Uterus (tissue), 3 donors: ENCODE measurements at regions not wholly inside any gene's neighbourhood (a gene's known extent, or its start where the extent isn't known, plus 50 kb on each side); places are given as distances from the start of the nearest gene placed in this dataset.

Experiments used
- DNase-seq, 2 donors: peaks; one replicate each; pipeline ENCODE4 v3.0.0-alpha.2; 2019 to 2020
- H3K27ac ChIP-seq, 2 donors: fragments of 200-600 bp; sonication (generic); 1 replicate in 1 of 2; 2 replicates in 1 of 2; pipeline ENCODE4 v1.5.1; 2016 to 2018
- H3K27me3 ChIP-seq, 2 donors: fragments of 200-600 bp; sonication (generic); one replicate each; pipeline ENCODE4 v1.5.1; 2018 to 2019; ENCODE audit warnings: control low read depth in 1 of 2
- H3K36me3 ChIP-seq, 2 donors: fragments of 200-600 bp; sonication (generic); one replicate each; pipeline ENCODE4 v1.5.1; 2019; ENCODE audit warnings: control low read depth in 1 of 2
- H3K4me1 ChIP-seq, 2 donors: fragments of 200-600 bp; sonication (generic); one replicate each; pipeline ENCODE4 v1.5.1; 2018 to 2019; ENCODE audit warnings: control low read depth in 1 of 2
- H3K4me3 ChIP-seq, 2 donors: fragments of 200-600 bp; sonication (generic); 1 replicate in 1 of 2; 2 replicates in 1 of 2; pipeline ENCODE4 v1.5.1; 2018 to 2019; ENCODE audit warnings: mild to moderate bottlenecking in 1 of 2
- H3K9me3 ChIP-seq, 2 donors: fragments of 200-600 bp; sonication (generic); one replicate each; pipeline ENCODE4 v1.5.1; 2019; ENCODE audit warnings: control low read depth in 1 of 2
- POLR2A ChIP-seq, 2 donors: fragments of 450-650 bp; IDR thresholded peaks; one replicate each; pipeline ENCODE4 v1.6.1; 2016; ENCODE audit warnings: antibody characterized with exemption in 2 of 2, mild to moderate bottlenecking in 1 of 2, moderate library complexity in 1 of 2
- intact Hi-C: fragments of 100-400 bp; cut with DNase I; formaldehyde crosslinking; loops from one replicate; pipeline ENCODE4 v1.15.1; 2023; ENCODE audit warnings: low total_unique reads
- TF ChIP-seq, protein P1 (sequence below), 4 experiments: fragments of 200-600 bp in 2 of 4; fragments of 450-650 bp in 2 of 4; sonication (generic) in 2 of 4; IDR thresholded peaks; one replicate each; pipeline ENCODE4 v1.5.1; 2016 to 2019; ENCODE audit warnings: antibody characterized with exemption in 4 of 4, mild to moderate bottlenecking in 2 of 4, moderate library complexity in 1 of 4
- donor health status: DM: yes; HTN: yes; CAD: no.

- H3K27me3 ChIP-seq = no peaks in the 10 kb centered on the region
- no peaks in the 10 kb centered on the region for H3K36me3 ChIP-seq
- H3K27ac ChIP-seq = no peak overlapping the region
- H3K4me3 ChIP-seq = no peak overlapping the region
- intact Hi-C loops = no loop called here
- H3K4me1 ChIP-seq = no peaks in the 10 kb centered on the region
- DNase-seq = no peak
- TF ChIP-seq, protein P1, sequence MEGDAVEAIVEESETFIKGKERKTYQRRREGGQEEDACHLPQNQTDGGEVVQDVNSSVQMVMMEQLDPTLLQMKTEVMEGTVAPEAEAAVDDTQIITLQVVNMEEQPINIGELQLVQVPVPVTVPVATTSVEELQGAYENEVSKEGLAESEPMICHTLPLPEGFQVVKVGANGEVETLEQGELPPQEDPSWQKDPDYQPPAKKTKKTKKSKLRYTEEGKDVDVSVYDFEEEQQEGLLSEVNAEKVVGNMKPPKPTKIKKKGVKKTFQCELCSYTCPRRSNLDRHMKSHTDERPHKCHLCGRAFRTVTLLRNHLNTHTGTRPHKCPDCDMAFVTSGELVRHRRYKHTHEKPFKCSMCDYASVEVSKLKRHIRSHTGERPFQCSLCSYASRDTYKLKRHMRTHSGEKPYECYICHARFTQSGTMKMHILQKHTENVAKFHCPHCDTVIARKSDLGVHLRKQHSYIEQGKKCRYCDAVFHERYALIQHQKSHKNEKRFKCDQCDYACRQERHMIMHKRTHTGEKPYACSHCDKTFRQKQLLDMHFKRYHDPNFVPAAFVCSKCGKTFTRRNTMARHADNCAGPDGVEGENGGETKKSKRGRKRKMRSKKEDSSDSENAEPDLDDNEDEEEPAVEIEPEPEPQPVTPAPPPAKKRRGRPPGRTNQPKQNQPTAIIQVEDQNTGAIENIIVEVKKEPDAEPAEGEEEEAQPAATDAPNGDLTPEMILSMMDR (IDR thresholded peaks at IDR 0.05) = no peak
- TF ChIP-seq POLR2A (IDR thresholded peaks at IDR 0.05) = no peak
- no peaks in the 10 kb centered on the region for H3K9me3 ChIP-seq
Measured at GRCh38 chr4:30600246-30601017, 119.7 kb upstream of the PCDH7 start.

GRCh38 chr4:30601070-30601865 lies 118.9 kb upstream of the PCDH7 start:
- H3K4me3 ChIP-seq = no peak overlapping the region
- DNase-seq = no peak
- H3K27ac ChIP-seq = no peak overlapping the region
- no peaks in the 10 kb centered on the region for H3K9me3 ChIP-seq
- H3K27me3 ChIP-seq = no peaks in the 10 kb centered on the region
- TF ChIP-seq, protein P1 (IDR thresholded peaks at IDR 0.05) = no peak
- no peak for TF ChIP-seq POLR2A (IDR thresholded peaks at IDR 0.05)
- no peaks in the 10 kb centered on the region for H3K36me3 ChIP-seq
- intact Hi-C loops = no loop called here
- no peaks in the 10 kb centered on the region for H3K4me1 ChIP-seq

DNA sequence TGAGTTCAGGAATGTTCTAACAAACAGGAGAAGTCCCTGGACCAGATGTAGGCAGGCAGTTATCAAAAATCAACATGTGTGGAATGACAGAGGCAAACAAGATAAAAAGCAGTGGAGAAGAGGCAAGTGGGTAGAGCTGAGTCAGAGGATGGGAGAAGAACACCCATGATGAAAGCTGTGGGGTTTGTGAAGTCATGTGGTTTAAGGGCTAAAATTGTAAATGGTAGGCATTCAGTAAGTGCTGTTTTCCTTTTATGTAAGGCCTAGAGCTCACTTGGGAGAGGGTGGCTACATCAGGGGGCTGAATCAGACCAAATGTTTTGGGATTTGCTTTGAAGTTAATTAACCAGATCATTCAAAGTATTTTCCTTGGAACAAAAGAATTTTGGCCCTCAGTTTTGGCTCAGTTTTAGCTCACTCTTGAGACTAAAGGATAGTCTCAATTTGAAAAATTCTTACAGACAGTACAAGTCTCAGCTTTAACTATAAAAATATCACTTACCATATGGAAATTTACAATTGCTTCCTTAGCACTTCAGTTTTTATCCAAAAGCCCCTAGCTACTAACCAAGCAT lies 114.5 kb upstream of the PCDH7 start:
- H3K27ac ChIP-seq = no peak overlapping the region
- H3K9me3 ChIP-seq = no peaks in the 10 kb centered on the region
- no peaks in the 10 kb centered on the region for H3K27me3 ChIP-seq
- intact Hi-C loops = no loop called here
- no peak overlapping the region for H3K4me3 ChIP-seq
- no peaks in the 10 kb centered on the region for H3K36me3 ChIP-seq
- H3K4me1 ChIP-seq = no peaks in the 10 kb centered on the region
- TF ChIP-seq, protein P1 (IDR thresholded peaks at IDR 0.05) = no peak
- TF ChIP-seq POLR2A (IDR thresholded peaks at IDR 0.05) = no peak
- DNase-seq = no peak

GRCh38 chr4:30610361-30610760 lies 109.8 kb upstream of the PCDH7 start:
- no peak for TF ChIP-seq POLR2A (IDR thresholded peaks at IDR 0.05)
- TF ChIP-seq, protein P1 (IDR thresholded peaks at IDR 0.05) = no peak

DNA sequence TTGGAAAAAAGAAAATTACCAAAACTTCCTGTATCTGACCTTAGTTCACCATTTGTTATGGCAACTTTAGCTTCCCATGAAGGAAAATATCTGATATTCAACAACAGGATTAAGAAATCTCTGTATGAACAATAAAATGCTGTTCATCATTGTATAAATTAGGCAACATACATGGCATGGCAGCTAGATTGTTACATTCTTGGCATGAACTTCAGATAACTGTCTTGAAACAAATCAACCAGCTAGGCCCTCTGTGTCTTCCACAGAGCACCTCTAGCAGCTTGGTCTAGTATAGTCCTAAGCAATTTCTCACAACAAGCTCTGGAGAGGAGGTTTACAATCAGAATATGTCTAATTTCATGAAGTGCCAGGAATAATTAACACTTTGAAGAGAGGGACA lies 105.4 kb upstream of the PCDH7 start:
- intact Hi-C loops = no loop called here

More at GRCh38 chr4:30610361-30610760, 109.8 kb upstream of the PCDH7 start:
- no peaks in the 10 kb centered on the region for H3K9me3 ChIP-seq
- no peaks in the 10 kb centered on the region for H3K4me1 ChIP-seq
- no peaks in the 10 kb centered on the region for H3K27me3 ChIP-seq
- H3K27ac ChIP-seq = no peak overlapping the region
- no peak overlapping the region for H3K4me3 ChIP-seq
- intact Hi-C loops = no loop called here
- H3K36me3 ChIP-seq = no peaks in the 10 kb centered on the region
- no peak for DNase-seq

More for the DNA sequence above, 105.4 kb upstream of the PCDH7 start:
- H3K4me3 ChIP-seq = no peak overlapping the region
- H3K4me1 ChIP-seq = no peaks in the 10 kb centered on the region
- H3K27me3 ChIP-seq = no peaks in the 10 kb centered on the region
- no peak for TF ChIP-seq POLR2A (IDR thresholded peaks at IDR 0.05)
- TF ChIP-seq, protein P1 (IDR thresholded peaks at IDR 0.05) = no peak
- H3K9me3 ChIP-seq = no peaks in the 10 kb centered on the region
- no peak overlapping the region for H3K27ac ChIP-seq
- H3K36me3 ChIP-seq = no peaks in the 10 kb centered on the region
- no peak for DNase-seq
